ENCODE measurements at regions not wholly inside any gene's neighbourhood (a gene's known extent, or its start where the extent isn't known, plus 50 kb on each side); places are given as distances from the start of the nearest gene placed in this dataset.

GRCh38 chr1:101373570-101373969 lies 136.8 kb downstream of the S1PR1 start:
- TF ChIP-seq CTCF (IDR thresholded peaks at IDR 0.05; ENCODE audit: extremely low read depth in 1 of 2, insufficient read depth in 1 of 2, low read depth in 1 of 2, low read length in 2 of 2) (no peak), POLR2AphosphoS5 (IDR thresholded peaks at IDR 0.05; ENCODE audit: insufficient read depth, low read depth, low read length) (no peak), EZH2 (IDR thresholded peaks at IDR 0.05; ENCODE audit: borderline replicate concordance, low read depth, low read length, severe bottlenecking) (no peak), POLR2A (IDR thresholded peaks at IDR 0.05; ENCODE audit: low read depth, low read length) (no peak), JUN (IDR thresholded peaks at IDR 0.05; ENCODE audit: borderline replicate concordance, insufficient read depth, insufficient read length, low read depth) (no peak), MYC (IDR thresholded peaks at IDR 0.05; ENCODE audit: low read depth, low read length) (no peak)
